Activated CD4-positive, alpha-beta memory T cell treated with anti-CD3 and anti-CD28 coated beads, Interleukin-2, amount 10 ng/mL, durations not matched to agents 7 days and 5 days (primary cell): ENCODE measurements at regions not wholly inside any gene's neighbourhood (a gene's known extent, or its start where the extent isn't known, plus 50 kb on each side); places are given as distances from the start of the nearest gene placed in this dataset.
"Not testable (repeated sequence)": the region's sequence is repeated elsewhere in the genome, so short reads cannot be mapped to it uniquely, and the experiment has no call there.

ENCODE experiments used
- CTCF ChIA-PET: fragments of 350-600 bp; sonication (Branson Sonifier 250); formaldehyde crosslinking; loops from one replicate; lab custom pipeline; 2021; ENCODE audit warnings: antibody characterized with exemption, inconsistent platforms; lab: Charles Lee
- POLR2A ChIA-PET: fragments of 350-600 bp; sonication (Branson Sonifier 250); formaldehyde crosslinking; loops from one replicate; lab custom pipeline; 2021; ENCODE audit warnings: antibody characterized with exemption; lab: Charles Lee
- DNase-seq: peaks from one replicate; pipeline ENCODE4 v3.0.0-alpha.2; 2020
- H3K27ac Mint-ChIP-seq: one replicate; pipeline ENCODE4 v1.8.0; 2021; ENCODE audit warnings: mild to moderate bottlenecking, mixed read lengths
- H3K27me3 Mint-ChIP-seq: one replicate; pipeline ENCODE4 v1.8.0; 2021; ENCODE audit warnings: mixed read lengths
- H3K36me3 Mint-ChIP-seq: one replicate; pipeline ENCODE4 v1.8.0; 2021; ENCODE audit warnings: low read depth, mixed read lengths
- H3K4me1 Mint-ChIP-seq: one replicate; pipeline ENCODE4 v1.8.0; 2021; ENCODE audit warnings: mixed read lengths
- H3K4me3 Mint-ChIP-seq: one replicate; pipeline ENCODE4 v1.8.0; 2021; ENCODE audit warnings: mild to moderate bottlenecking, mixed read lengths
- H3K9me3 Mint-ChIP-seq: one replicate; pipeline ENCODE4 v1.8.0; 2021; ENCODE audit warnings: mixed read lengths

GRCh38 chr2:209261366-209262053, 162.3 kb upstream of the MAP2 start:
- H3K27ac Mint-ChIP-seq, H3K27me3 Mint-ChIP-seq, H3K36me3 Mint-ChIP-seq, H3K4me1 Mint-ChIP-seq, POLR2A ChIA-PET, CTCF ChIA-PET, DNase-seq, H3K9me3 Mint-ChIP-seq, H3K4me3 Mint-ChIP-seq: not testable (repeated sequence)

GRCh38 chr2:209269024-209269423, 154.8 kb upstream of the MAP2 start:
- ChIA-PET POLR2A (no interaction called here), CTCF (no interaction called here)
- Mint-ChIP-seq H3K27ac (no peak overlapping the region), H3K9me3 (peaks cover 4% of the 10 kb centered on the region), H3K36me3 (no peaks in the 10 kb centered on the region), H3K27me3 (no peaks in the 10 kb centered on the region), H3K4me1 (no peaks in the 10 kb centered on the region), H3K4me3 (no peak overlapping the region)
- DNase-seq = no peak

GRCh38 chr2:209276000-209276399, 147.8 kb upstream of the MAP2 start:
- Mint-ChIP-seq H3K27me3 (no peaks in the 10 kb centered on the region), H3K27ac (no peak overlapping the region), H3K36me3 (no peaks in the 10 kb centered on the region), H3K4me3 (no peak overlapping the region), H3K9me3 (no peaks in the 10 kb centered on the region), H3K4me1 (no peaks in the 10 kb centered on the region)
- POLR2A ChIA-PET = no interaction called here
- no peak for DNase-seq
- CTCF ChIA-PET = no interaction called here

DNA sequence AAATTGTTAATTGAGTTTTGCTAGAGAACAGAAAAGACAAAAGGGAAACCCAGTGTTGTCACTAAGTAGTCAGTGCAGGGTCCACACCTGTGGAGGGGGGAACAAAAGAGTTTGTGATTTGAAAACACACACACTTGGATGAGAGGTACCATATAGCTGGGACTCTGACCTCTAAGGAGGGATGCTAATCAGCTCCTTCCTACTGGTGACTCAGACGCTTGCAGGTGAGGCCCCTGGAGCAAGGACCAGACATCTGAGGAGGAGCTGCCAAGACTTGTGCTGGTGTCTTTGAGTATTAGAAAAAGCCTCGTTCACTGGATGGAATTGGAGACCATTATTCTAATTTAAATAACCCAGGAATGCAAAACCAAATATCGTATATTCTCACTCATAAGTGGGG, 146.4 kb upstream of the MAP2 start:
- H3K27me3 Mint-ChIP-seq = no peaks in the 10 kb centered on the region
- ChIA-PET CTCF (no interaction called here), POLR2A (no interaction called here)
- no peaks in the 10 kb centered on the region for H3K4me1 Mint-ChIP-seq
- H3K36me3 Mint-ChIP-seq = no peaks in the 10 kb centered on the region
- no peak for DNase-seq
- H3K4me3 Mint-ChIP-seq = no peak overlapping the region
- no peak overlapping the region for H3K27ac Mint-ChIP-seq
- no peaks in the 10 kb centered on the region for H3K9me3 Mint-ChIP-seq

- ChIA-PET POLR2A (no interaction called here), CTCF (no interaction called here)
- no peak for DNase-seq
- no peaks in the 10 kb centered on the region for H3K27me3 Mint-ChIP-seq
- no peak overlapping the region for H3K4me3 Mint-ChIP-seq
- peaks cover 3% of the 10 kb centered on the region for H3K9me3 Mint-ChIP-seq
- H3K4me1 Mint-ChIP-seq = no peaks in the 10 kb centered on the region
- H3K36me3 Mint-ChIP-seq = no peaks in the 10 kb centered on the region
- no peak overlapping the region for H3K27ac Mint-ChIP-seq
These were observed 125.2 kb upstream of the MAP2 start for GRCh38 chr2:209298601-209299000.

- H3K27me3 Mint-ChIP-seq, DNase-seq, H3K36me3 Mint-ChIP-seq, H3K4me3 Mint-ChIP-seq, H3K9me3 Mint-ChIP-seq, CTCF ChIA-PET, POLR2A ChIA-PET, H3K27ac Mint-ChIP-seq, H3K4me1 Mint-ChIP-seq: not testable (repeated sequence)
These were observed 124.4 kb upstream of the MAP2 start for GRCh38 chr2:209299478-209299877.

DNA sequence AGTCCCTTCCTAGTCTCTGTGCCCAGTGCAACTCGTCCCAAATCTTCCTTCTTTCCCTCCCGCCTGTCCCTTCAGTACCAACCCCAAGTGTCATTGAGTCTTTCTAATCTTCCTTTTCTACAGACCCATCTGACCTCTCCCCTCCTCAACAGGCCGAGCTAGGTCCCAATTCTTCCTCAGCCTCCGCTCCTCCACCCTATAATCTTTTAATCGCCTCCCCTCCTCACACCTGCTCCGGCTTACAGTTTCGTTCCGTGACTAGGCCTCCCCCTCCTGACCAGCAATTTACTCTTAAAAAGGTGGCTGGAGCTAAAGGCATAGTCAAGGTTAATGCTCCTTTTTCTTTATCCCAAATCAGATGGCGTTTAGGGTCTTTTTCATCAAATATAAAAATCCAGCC, 123.1 kb upstream of the MAP2 start:
- H3K27ac Mint-ChIP-seq, H3K36me3 Mint-ChIP-seq, CTCF ChIA-PET, POLR2A ChIA-PET, H3K4me1 Mint-ChIP-seq, H3K27me3 Mint-ChIP-seq, DNase-seq, H3K4me3 Mint-ChIP-seq, H3K9me3 Mint-ChIP-seq: not testable (repeated sequence)

- H3K27me3 Mint-ChIP-seq = no peaks in the 10 kb centered on the region
These were observed 118.8 kb upstream of the MAP2 start for GRCh38 chr2:209305026-209305425.

GRCh38 chr2:209305746-209306196, 118.1 kb upstream of the MAP2 start:
- H3K4me3 Mint-ChIP-seq = no peak overlapping the region
- no peak overlapping the region for H3K27ac Mint-ChIP-seq
- H3K9me3 Mint-ChIP-seq = peaks cover 4% of the 10 kb centered on the region
- no peaks in the 10 kb centered on the region for H3K36me3 Mint-ChIP-seq
- DNase-seq = no peak
- CTCF ChIA-PET = no interaction called here
- POLR2A ChIA-PET = no interaction called here
- H3K4me1 Mint-ChIP-seq = no peaks in the 10 kb centered on the region
- H3K27me3 Mint-ChIP-seq = no peaks in the 10 kb centered on the region

More at GRCh38 chr2:209305026-209305425, 118.8 kb upstream of the MAP2 start:
- Mint-ChIP-seq H3K4me3 (no peak overlapping the region), H3K9me3 (peaks cover 5% of the 10 kb centered on the region), H3K36me3 (no peaks in the 10 kb centered on the region), H3K4me1 (no peaks in the 10 kb centered on the region), H3K27ac (no peak overlapping the region)
- CTCF ChIA-PET = no interaction called here
- POLR2A ChIA-PET = no interaction called here
- DNase-seq = no peak

GRCh38 chr2:209307161-209308001, 116.5 kb upstream of the MAP2 start:
- Mint-ChIP-seq H3K27me3 (no peaks in the 10 kb centered on the region), H3K36me3 (no peaks in the 10 kb centered on the region), H3K4me3 (no peak overlapping the region), H3K4me1 (no peaks in the 10 kb centered on the region), H3K9me3 (peaks cover 3% of the 10 kb centered on the region), H3K27ac (no peak overlapping the region)
- no peak for DNase-seq
- CTCF ChIA-PET = no interaction called here
- POLR2A ChIA-PET = no interaction called here

GRCh38 chr2:209308415-209308814, 115.4 kb upstream of the MAP2 start:
- Mint-ChIP-seq H3K9me3 (peaks cover 3% of the 10 kb centered on the region), H3K27ac (no peak overlapping the region), H3K4me3 (no peak overlapping the region), H3K4me1 (no peaks in the 10 kb centered on the region), H3K27me3 (no peaks in the 10 kb centered on the region), H3K36me3 (no peaks in the 10 kb centered on the region)
- POLR2A ChIA-PET = no interaction called here
- CTCF ChIA-PET = no interaction called here
- DNase-seq = no peak

- H3K27me3 Mint-ChIP-seq = no peaks in the 10 kb centered on the region
- H3K4me1 Mint-ChIP-seq = no peaks in the 10 kb centered on the region
- POLR2A ChIA-PET = no interaction called here
- no peaks in the 10 kb centered on the region for H3K36me3 Mint-ChIP-seq
- H3K9me3 Mint-ChIP-seq = no peaks in the 10 kb centered on the region
- H3K27ac Mint-ChIP-seq = no peak overlapping the region
- H3K4me3 Mint-ChIP-seq = no peak overlapping the region
- DNase-seq = no peak
- CTCF ChIA-PET = interaction anchor here (1.4 kb wide), 1 partner anchor 23 kb away, joined by 4 read pairs; no protein-coding TSS in a partner anchor
These were observed 111.9 kb upstream of the MAP2 start for GRCh38 chr2:209311948-209312347.

DNA sequence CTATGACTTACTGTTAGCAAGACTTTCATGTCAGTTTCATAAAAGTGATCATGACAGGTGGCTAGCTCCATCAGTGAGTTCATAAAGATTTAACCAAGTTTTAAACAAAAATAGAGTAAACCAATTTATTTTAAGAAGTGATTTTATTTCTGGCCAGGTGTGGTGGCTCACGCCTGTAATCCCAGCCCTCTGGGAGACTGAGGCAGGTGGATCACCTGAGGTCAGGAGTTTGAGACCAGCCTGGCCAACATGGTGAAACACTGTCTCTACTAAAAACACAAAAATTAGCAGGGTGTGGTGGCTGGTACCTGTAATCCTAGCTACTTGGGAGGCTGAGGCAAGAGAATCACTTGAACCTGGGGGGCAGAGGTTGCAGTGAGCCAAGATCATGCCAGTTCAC, 111.4 kb upstream of the MAP2 start:
- CTCF ChIA-PET = interaction anchor here (0.7 to 1.4 kb wide), 2 partner anchors 22 to 105 kb away, joined by 3 to 4 read pairs; no protein-coding TSS in a partner anchor
- H3K27me3 Mint-ChIP-seq, DNase-seq, H3K27ac Mint-ChIP-seq, H3K4me3 Mint-ChIP-seq, H3K36me3 Mint-ChIP-seq, POLR2A ChIA-PET, H3K9me3 Mint-ChIP-seq, H3K4me1 Mint-ChIP-seq: not testable (repeated sequence)
